HEK293T (cell line): ENCODE measurements at regions not wholly inside any gene's neighbourhood (a gene's known extent, or its start where the extent isn't known, plus 50 kb on each side); places are given as distances from the start of the nearest gene placed in this dataset.
"Not testable (repeated sequence)": the region's sequence is repeated elsewhere in the genome, so short reads cannot be mapped to it uniquely, and the experiment has no call there.

Experiments
- ARNT ChIP-seq: fragments of 450-650 bp; IDR thresholded peaks from 2 replicates; pipeline ENCODE4 v1.6.1; 2017; ENCODE audit warnings: mild to moderate bottlenecking
- NFRKB ChIP-seq: fragments of 450-650 bp; IDR thresholded peaks from 2 replicates; pipeline ENCODE4 v1.6.1; 2016; ENCODE audit warnings: mild to moderate bottlenecking, moderate library complexity
- SUZ12 ChIP-seq: fragments of 450-650 bp; IDR thresholded peaks from 2 replicates; pipeline ENCODE4 v1.6.1; 2016; ENCODE audit warnings: mild to moderate bottlenecking
- ZNF384 ChIP-seq: fragments of 450-650 bp; IDR thresholded peaks from 2 replicates; pipeline ENCODE4 v1.6.1; 2016

DNA sequence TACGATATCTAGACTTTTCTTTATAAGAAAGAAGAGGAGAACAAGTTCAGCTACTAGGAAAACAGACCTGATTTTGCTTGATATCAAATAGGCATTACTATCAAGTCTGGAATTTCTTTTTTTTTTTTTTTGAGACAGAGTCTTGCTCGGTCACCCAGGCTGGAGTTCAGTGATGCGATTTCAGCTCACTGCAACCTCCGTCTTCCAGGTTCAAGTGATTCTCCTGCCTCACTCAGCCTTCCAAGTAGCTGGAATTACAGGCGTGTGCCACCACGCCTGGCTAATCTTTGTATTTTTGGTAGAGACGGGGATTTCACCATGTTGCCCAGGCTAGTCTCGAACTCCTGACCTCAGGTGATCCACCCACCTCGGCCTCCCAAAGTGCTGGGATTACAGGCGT, 78.8 kb upstream of the KLF4 start:
- TF ChIP-seq ZNF384, ARNT, SUZ12, NFRKB: not testable (repeated sequence)
